Liver (tissue), 8 donors: ENCODE measurements at regions not wholly inside any gene's neighbourhood (a gene's known extent, or its start where the extent isn't known, plus 50 kb on each side); places are given as distances from the start of the nearest gene placed in this dataset.

Experiments used
- DNase-seq: peaks from one replicate; pipeline ENCODE4 v3.0.0-alpha.2; 2017; ENCODE audit warnings: low spot score
- H3K27ac ChIP-seq, 2 donors: one replicate each; pipeline ENCODE4 v1.7.0; 2013; ENCODE audit warnings: inconsistent platforms in 2 of 2, low read length in 2 of 2, control low read depth in 1 of 2, low read depth in 1 of 2, mild to moderate bottlenecking in 1 of 2
- H3K27me3 ChIP-seq, 4 donors: one replicate each; pipeline versions ENCODE4 v1.6.1 to v1.7.0; 2013; ENCODE audit warnings: low read length in 3 of 4, inconsistent platforms in 1 of 4, mild to moderate bottlenecking in 1 of 4, moderate library complexity in 1 of 4; ENCODE audit not compliant: control insufficient read depth in 4 of 4, insufficient read depth in 4 of 4
- H3K36me3 ChIP-seq, 4 donors: one replicate each; pipeline versions ENCODE4 v1.6.1 to v1.7.0; 2013; ENCODE audit warnings: low read length in 3 of 4, mild to moderate bottlenecking in 3 of 4, low read depth in 1 of 4, moderate library complexity in 1 of 4; ENCODE audit not compliant: control insufficient read depth in 4 of 4, insufficient read depth in 3 of 4
- H3K4me1 ChIP-seq, 4 donors: one replicate each; pipeline versions ENCODE4 v1.6.1 to v1.7.0; 2013; ENCODE audit warnings: low read length in 3 of 4, mild to moderate bottlenecking in 3 of 4, moderate library complexity in 1 of 4; ENCODE audit not compliant: control insufficient read depth in 4 of 4, insufficient read depth in 4 of 4
- H3K4me3 ChIP-seq, 3 donors: one replicate each; pipeline versions ENCODE4 v1.6.1 to v1.7.0; 2013; ENCODE audit warnings: low read length in 3 of 3, control low read depth in 1 of 3, low read depth in 1 of 3, mild to moderate bottlenecking in 1 of 3
- H3K9ac ChIP-seq, 2 donors: one replicate each; pipeline ENCODE4 v1.7.0; 2013; ENCODE audit warnings: low read length in 2 of 2, mild to moderate bottlenecking in 2 of 2, moderate library complexity in 2 of 2, control low read depth in 1 of 2, low read depth in 1 of 2
- H3K9me3 ChIP-seq, 4 donors: one replicate each; pipeline versions ENCODE4 v1.6.1 to v1.7.0; 2013; ENCODE audit warnings: low read length in 3 of 4; ENCODE audit not compliant: control insufficient read depth in 4 of 4
- EGR1 ChIP-seq, 2 donors: IDR thresholded peaks; 2 replicates each; pipeline ENCODE4 v1.6.1; 2016 to 2018; ENCODE audit warnings: antibody characterized with exemption in 2 of 2, low read depth in 2 of 2
- FOXA1 ChIP-seq: IDR thresholded peaks from 2 replicates; pipeline ENCODE4 v1.6.1; 2016; ENCODE audit warnings: antibody characterized with exemption
- FOXA2 ChIP-seq: IDR thresholded peaks from 2 replicates; pipeline ENCODE4 v1.6.1; 2016; ENCODE audit warnings: antibody characterized with exemption
- GABPA ChIP-seq, 2 donors: IDR thresholded peaks in 1 of 2; conservative IDR thresholded peaks in 1 of 2; 2 replicates each; pipeline ENCODE4 v1.6.1; 2016; ENCODE audit warnings: antibody characterized with exemption in 2 of 2, mild to moderate bottlenecking in 1 of 2, moderate library complexity in 1 of 2
- HNF4A ChIP-seq, 2 donors: conservative IDR thresholded peaks; 2 replicates each; pipeline ENCODE4 v1.6.1; 2016; ENCODE audit warnings: antibody characterized with exemption in 2 of 2, mild to moderate bottlenecking in 2 of 2
- HNF4G ChIP-seq: IDR thresholded peaks from 2 replicates; pipeline ENCODE4 v1.6.1; 2016; ENCODE audit warnings: antibody characterized with exemption
- JUND ChIP-seq, 2 donors: IDR thresholded peaks; 2 replicates each; pipeline ENCODE4 v1.6.1; 2016; ENCODE audit warnings: antibody characterized with exemption in 2 of 2
- NR2F2 ChIP-seq: IDR thresholded peaks from 2 replicates; pipeline ENCODE4 v1.6.1; 2016; ENCODE audit warnings: antibody characterized with exemption
- RAD21 ChIP-seq, 2 donors: IDR thresholded peaks; 2 replicates each; pipeline ENCODE4 v1.6.1; 2016; ENCODE audit warnings: antibody characterized with exemption in 2 of 2, mild to moderate bottlenecking in 2 of 2
- RXRA ChIP-seq, 2 donors: IDR thresholded peaks; 2 replicates each; pipeline ENCODE4 v1.6.1; 2017 to 2018; ENCODE audit warnings: antibody characterized with exemption in 2 of 2, mild to moderate bottlenecking in 1 of 2
- SP1 ChIP-seq: IDR thresholded peaks from 2 replicates; pipeline ENCODE4 v1.6.1; 2018; ENCODE audit warnings: antibody characterized with exemption, mild to moderate bottlenecking
- TAF1 ChIP-seq: conservative IDR thresholded peaks from 2 replicates; pipeline ENCODE4 v1.6.1; 2016; ENCODE audit warnings: antibody characterized with exemption, mild to moderate bottlenecking
- YY1 ChIP-seq: IDR thresholded peaks from 2 replicates; pipeline ENCODE4 v1.6.1; 2016; ENCODE audit warnings: antibody characterized with exemption, mild to moderate bottlenecking
- WGBS: extraction: QIAGEN DNeasy Blood & Tissue Kit; methylation state at CpG from one replicate; pipeline ENCODE4 v1.1.7; 2013; 5-methylcytosine and 5-hydroxymethylcytosine counted together
- TF ChIP-seq, protein P1 (sequence below): IDR thresholded peaks from 2 replicates; pipeline ENCODE4 v1.6.1; 2016; ENCODE audit warnings: antibody characterized with exemption, mild to moderate bottlenecking
- TF ChIP-seq, protein P2 (sequence below): IDR thresholded peaks from 2 replicates; pipeline ENCODE4 v1.6.1; 2016; ENCODE audit warnings: antibody characterized with exemption
- TF ChIP-seq, protein P3 (sequence below): IDR thresholded peaks from 2 replicates; pipeline ENCODE4 v1.6.1; 2016; ENCODE audit warnings: antibody characterized with exemption
- TF ChIP-seq, protein P4 (sequence below): IDR thresholded peaks from 2 replicates; pipeline ENCODE4 v1.6.1; 2016; ENCODE audit warnings: antibody characterized with exemption
- TF ChIP-seq, protein P5 (sequence below): fragments of 150-350 bp; IDR thresholded peaks from 2 replicates; pipeline ENCODE4 v1.5.1; 2017; ENCODE audit warnings: improper control_type of control experiment, low read depth, low read length; ENCODE audit not compliant: missing input control
- donor health status: healthy.
- donor health status: healthy.
- donor health status: healthy.
- donor health status: healthy.
- donor health status: healthy.

DNA sequence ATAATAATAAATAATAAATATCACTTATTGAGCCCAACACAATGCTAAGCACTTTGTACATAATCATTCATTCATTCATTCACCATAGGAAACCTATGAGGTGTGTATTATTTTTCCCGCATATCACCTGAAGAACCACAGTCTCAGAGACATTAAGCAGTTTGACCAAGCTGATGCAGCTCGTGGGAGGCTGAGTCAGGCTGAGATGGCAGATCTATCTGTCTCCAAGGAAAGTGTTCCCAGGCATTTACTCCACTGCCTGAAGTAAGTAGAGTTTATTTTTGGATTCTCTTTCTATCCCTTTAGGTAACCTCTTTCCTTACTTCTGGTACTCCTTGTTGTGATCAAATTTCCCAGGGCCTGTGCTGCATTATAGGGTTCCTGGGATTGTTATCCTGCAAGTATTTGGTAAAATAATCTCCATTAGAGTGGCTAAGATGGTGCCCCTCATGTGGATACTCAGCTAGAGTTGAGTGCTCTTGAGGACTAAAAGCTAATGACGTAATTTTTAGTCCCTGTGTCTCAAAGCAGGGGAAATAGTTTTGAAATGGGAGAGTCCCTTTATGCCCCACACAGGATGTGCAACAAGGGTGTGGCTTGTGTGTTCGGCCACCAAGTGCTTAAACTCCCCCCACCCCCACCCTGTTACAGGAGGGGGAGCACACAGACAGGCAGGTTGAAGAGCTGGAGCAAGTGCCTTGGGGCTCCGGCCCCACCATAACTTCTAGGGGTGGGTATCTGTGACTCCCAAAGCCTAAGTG is 467.0 kb downstream of the STIM2 start:
- Histone ChIP-seq H3K36me3 (no peaks in the 10 kb centered on the region), H3K4me1 (no peaks in the 10 kb centered on the region), H3K9me3 (no peaks in the 10 kb centered on the region), H3K27me3 (peaks cover 0 to 7% (median 0%) of the 10 kb centered on the region in 4 donors), H3K4me3 (no peak overlapping the region), H3K9ac (no peak overlapping the region), H3K27ac (no peak overlapping the region)
- TF ChIP-seq RAD21 (IDR thresholded peaks at IDR 0.05) = no peak
- no peak for TF ChIP-seq EGR1 (IDR thresholded peaks at IDR 0.05; ENCODE audit: low read depth in 2 of 2)
- TF ChIP-seq FOXA2 = no peak
- TF ChIP-seq, protein P1, sequence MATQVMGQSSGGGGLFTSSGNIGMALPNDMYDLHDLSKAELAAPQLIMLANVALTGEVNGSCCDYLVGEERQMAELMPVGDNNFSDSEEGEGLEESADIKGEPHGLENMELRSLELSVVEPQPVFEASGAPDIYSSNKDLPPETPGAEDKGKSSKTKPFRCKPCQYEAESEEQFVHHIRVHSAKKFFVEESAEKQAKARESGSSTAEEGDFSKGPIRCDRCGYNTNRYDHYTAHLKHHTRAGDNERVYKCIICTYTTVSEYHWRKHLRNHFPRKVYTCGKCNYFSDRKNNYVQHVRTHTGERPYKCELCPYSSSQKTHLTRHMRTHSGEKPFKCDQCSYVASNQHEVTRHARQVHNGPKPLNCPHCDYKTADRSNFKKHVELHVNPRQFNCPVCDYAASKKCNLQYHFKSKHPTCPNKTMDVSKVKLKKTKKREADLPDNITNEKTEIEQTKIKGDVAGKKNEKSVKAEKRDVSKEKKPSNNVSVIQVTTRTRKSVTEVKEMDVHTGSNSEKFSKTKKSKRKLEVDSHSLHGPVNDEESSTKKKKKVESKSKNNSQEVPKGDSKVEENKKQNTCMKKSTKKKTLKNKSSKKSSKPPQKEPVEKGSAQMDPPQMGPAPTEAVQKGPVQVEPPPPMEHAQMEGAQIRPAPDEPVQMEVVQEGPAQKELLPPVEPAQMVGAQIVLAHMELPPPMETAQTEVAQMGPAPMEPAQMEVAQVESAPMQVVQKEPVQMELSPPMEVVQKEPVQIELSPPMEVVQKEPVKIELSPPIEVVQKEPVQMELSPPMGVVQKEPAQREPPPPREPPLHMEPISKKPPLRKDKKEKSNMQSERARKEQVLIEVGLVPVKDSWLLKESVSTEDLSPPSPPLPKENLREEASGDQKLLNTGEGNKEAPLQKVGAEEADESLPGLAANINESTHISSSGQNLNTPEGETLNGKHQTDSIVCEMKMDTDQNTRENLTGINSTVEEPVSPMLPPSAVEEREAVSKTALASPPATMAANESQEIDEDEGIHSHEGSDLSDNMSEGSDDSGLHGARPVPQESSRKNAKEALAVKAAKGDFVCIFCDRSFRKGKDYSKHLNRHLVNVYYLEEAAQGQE = no peak
- TF ChIP-seq YY1 = no peak
- TF ChIP-seq, protein P2, sequence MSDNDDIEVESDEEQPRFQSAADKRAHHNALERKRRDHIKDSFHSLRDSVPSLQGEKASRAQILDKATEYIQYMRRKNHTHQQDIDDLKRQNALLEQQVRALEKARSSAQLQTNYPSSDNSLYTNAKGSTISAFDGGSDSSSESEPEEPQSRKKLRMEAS = no peak
- TF ChIP-seq, protein P3, sequence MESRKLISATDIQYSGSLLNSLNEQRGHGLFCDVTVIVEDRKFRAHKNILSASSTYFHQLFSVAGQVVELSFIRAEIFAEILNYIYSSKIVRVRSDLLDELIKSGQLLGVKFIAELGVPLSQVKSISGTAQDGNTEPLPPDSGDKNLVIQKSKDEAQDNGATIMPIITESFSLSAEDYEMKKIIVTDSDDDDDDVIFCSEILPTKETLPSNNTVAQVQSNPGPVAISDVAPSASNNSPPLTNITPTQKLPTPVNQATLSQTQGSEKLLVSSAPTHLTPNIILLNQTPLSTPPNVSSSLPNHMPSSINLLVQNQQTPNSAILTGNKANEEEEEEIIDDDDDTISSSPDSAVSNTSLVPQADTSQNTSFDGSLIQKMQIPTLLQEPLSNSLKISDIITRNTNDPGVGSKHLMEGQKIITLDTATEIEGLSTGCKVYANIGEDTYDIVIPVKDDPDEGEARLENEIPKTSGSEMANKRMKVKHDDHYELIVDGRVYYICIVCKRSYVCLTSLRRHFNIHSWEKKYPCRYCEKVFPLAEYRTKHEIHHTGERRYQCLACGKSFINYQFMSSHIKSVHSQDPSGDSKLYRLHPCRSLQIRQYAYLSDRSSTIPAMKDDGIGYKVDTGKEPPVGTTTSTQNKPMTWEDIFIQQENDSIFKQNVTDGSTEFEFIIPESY = no peak
- TF ChIP-seq HNF4A (conservative IDR thresholded peaks at IDR 0.05) = no peak
- TF ChIP-seq HNF4G = no peak
- TF ChIP-seq RXRA (IDR thresholded peaks at IDR 0.05) = no peak
- TF ChIP-seq, protein P4, sequence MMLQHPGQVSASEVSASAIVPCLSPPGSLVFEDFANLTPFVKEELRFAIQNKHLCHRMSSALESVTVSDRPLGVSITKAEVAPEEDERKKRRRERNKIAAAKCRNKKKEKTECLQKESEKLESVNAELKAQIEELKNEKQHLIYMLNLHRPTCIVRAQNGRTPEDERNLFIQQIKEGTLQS = no peak
- no peak for TF ChIP-seq TAF1
- TF ChIP-seq JUND (IDR thresholded peaks at IDR 0.05) = no peak
- no peak for TF ChIP-seq NR2F2
- TF ChIP-seq GABPA (IDR thresholded peaks at IDR 0.05 in 1 of 2, conservative IDR thresholded peaks at IDR 0.05 in 1 of 2) = no peak
- no peak for TF ChIP-seq SP1
- TF ChIP-seq FOXA1 = no peak
- TF ChIP-seq, protein P5, sequence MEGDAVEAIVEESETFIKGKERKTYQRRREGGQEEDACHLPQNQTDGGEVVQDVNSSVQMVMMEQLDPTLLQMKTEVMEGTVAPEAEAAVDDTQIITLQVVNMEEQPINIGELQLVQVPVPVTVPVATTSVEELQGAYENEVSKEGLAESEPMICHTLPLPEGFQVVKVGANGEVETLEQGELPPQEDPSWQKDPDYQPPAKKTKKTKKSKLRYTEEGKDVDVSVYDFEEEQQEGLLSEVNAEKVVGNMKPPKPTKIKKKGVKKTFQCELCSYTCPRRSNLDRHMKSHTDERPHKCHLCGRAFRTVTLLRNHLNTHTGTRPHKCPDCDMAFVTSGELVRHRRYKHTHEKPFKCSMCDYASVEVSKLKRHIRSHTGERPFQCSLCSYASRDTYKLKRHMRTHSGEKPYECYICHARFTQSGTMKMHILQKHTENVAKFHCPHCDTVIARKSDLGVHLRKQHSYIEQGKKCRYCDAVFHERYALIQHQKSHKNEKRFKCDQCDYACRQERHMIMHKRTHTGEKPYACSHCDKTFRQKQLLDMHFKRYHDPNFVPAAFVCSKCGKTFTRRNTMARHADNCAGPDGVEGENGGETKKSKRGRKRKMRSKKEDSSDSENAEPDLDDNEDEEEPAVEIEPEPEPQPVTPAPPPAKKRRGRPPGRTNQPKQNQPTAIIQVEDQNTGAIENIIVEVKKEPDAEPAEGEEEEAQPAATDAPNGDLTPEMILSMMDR = no peak
- no peak for DNase-seq
- WGBS = 70% methylated on average over 5 of the region's 5 CpGs
